Neuronal stem cell (in vitro differentiated cells): ENCODE measurements at regions not wholly inside any gene's neighbourhood (a gene's known extent, or its start where the extent isn't known, plus 50 kb on each side); places are given as distances from the start of the nearest gene placed in this dataset.

ENCODE experiments used
- DNase-seq: peaks from one replicate; pipeline ENCODE4 v3.0.0-alpha.2; 2013; ENCODE audit warnings: low spot score
- H2AFZ ChIP-seq: one replicate; pipeline ENCODE4 v1.6.1; 2013; ENCODE audit warnings: mild to moderate bottlenecking, low read length, inconsistent platforms
- H2AK5ac ChIP-seq: 2 replicates; pipeline ENCODE4 v1.6.1; 2013; ENCODE audit warnings: low read depth, mild to moderate bottlenecking, inconsistent platforms, low read length, moderate library complexity, mixed read lengths
- H2BK120ac ChIP-seq: 2 replicates; pipeline ENCODE4 v1.6.1; 2013; ENCODE audit warnings: low read depth, mild to moderate bottlenecking, inconsistent platforms, low read length, moderate library complexity, mixed read lengths
- H2BK12ac ChIP-seq: one replicate; pipeline ENCODE4 v1.6.1; 2013; ENCODE audit warnings: low read length, inconsistent platforms
- H2BK15ac ChIP-seq: 2 replicates; pipeline ENCODE4 v1.6.1; 2013; ENCODE audit warnings: mild to moderate bottlenecking, low read length, inconsistent platforms, mixed read lengths
- H2BK5ac ChIP-seq: one replicate; pipeline ENCODE4 v1.6.1; 2013; ENCODE audit warnings: inconsistent platforms, mild to moderate bottlenecking, low read length, moderate library complexity
- H3K14ac ChIP-seq: one replicate; pipeline ENCODE4 v1.6.1; 2013; ENCODE audit warnings: low read length, inconsistent platforms
- H3K18ac ChIP-seq: 2 replicates; pipeline ENCODE4 v1.6.1; 2013; ENCODE audit warnings: low read length, inconsistent platforms
- H3K23ac ChIP-seq: 2 replicates; pipeline ENCODE4 v1.6.1; 2013; ENCODE audit warnings: low read depth, mild to moderate bottlenecking, mixed read lengths, low read length, inconsistent platforms; ENCODE audit not compliant: poor library complexity
- H3K27ac ChIP-seq: replicated peaks from 3 replicates; pipeline ENCODE4 v1.5.1; 2013; ENCODE audit warnings: low read length, inconsistent platforms
- H3K27me3 ChIP-seq, 3 experiments: 2 replicates each; pipeline ENCODE4 v1.6.1; 2013; ENCODE audit warnings: low read length in 3 of 3, mild to moderate bottlenecking in 2 of 3, inconsistent platforms in 1 of 3, low read depth in 1 of 3, mixed read lengths in 1 of 3, moderate library complexity in 1 of 3; ENCODE audit not compliant: control insufficient read depth in 3 of 3, insufficient read depth in 3 of 3
- H3K36me3 ChIP-seq, 2 donors: replicated peaks in 1 of 2; 2 replicates each; pipeline ENCODE4 v1.6.1; 2013; ENCODE audit warnings: low read length in 2 of 2; ENCODE audit not compliant: control insufficient read depth in 2 of 2, insufficient read depth in 2 of 2
- H3K4ac ChIP-seq: 2 replicates; pipeline ENCODE4 v1.6.1; 2013; ENCODE audit warnings: inconsistent platforms, mild to moderate bottlenecking, low read length, moderate library complexity
- H3K4me1 ChIP-seq, 2 donors: 1 replicate in 1 of 2; 2 replicates in 1 of 2; pipeline ENCODE4 v1.6.1; 2013; ENCODE audit warnings: low read length in 2 of 2, low read depth in 1 of 2; ENCODE audit not compliant: control insufficient read depth in 2 of 2, insufficient read depth in 1 of 2
- H3K4me2 ChIP-seq: one replicate; pipeline ENCODE4 v1.6.1; 2013; ENCODE audit warnings: mild to moderate bottlenecking, low read length, inconsistent platforms; ENCODE audit not compliant: insufficient read depth, poor library complexity, severe bottlenecking
- H3K4me3 ChIP-seq, 2 donors: 2 replicates each; pipeline ENCODE4 v1.5.1; 2013; ENCODE audit warnings: low read length in 2 of 2, mild to moderate bottlenecking in 2 of 2, inconsistent platforms in 1 of 2, moderate library complexity in 1 of 2
- H3K79me1 ChIP-seq: one replicate; pipeline ENCODE4 v1.6.1; 2013; ENCODE audit warnings: low read depth, mild to moderate bottlenecking, inconsistent platforms, low read length, moderate library complexity
- H3K9ac ChIP-seq: one replicate; pipeline ENCODE4 v1.6.1; 2013; ENCODE audit warnings: mild to moderate bottlenecking, low read depth, low read length, inconsistent platforms; ENCODE audit not compliant: poor library complexity
- H3K9me3 ChIP-seq, 2 donors: replicated peaks in 1 of 2; 2 replicates each; pipeline versions ENCODE3 to v1.6.1; 2013; ENCODE audit warnings: low read length in 2 of 2, mild to moderate bottlenecking in 2 of 2, inconsistent platforms in 1 of 2, low read depth in 1 of 2, mixed read lengths in 1 of 2, moderate library complexity in 1 of 2; ENCODE audit not compliant: control insufficient read depth in 2 of 2, insufficient read depth in 1 of 2
- H4K8ac ChIP-seq: one replicate; pipeline ENCODE4 v1.6.1; 2013; ENCODE audit warnings: low read depth, mild to moderate bottlenecking, inconsistent platforms, low read length, moderate library complexity
- H4K91ac ChIP-seq: one replicate; pipeline ENCODE4 v1.6.1; 2013; ENCODE audit warnings: low read length, low read depth, mild to moderate bottlenecking, inconsistent platforms; ENCODE audit not compliant: poor library complexity
- WGBS, 2 donors: extraction: QIAGEN DNeasy Blood & Tissue Kit; methylation state at CpG; one replicate each; pipeline ENCODE4 v1.1.7; 2013; ENCODE audit warnings: missing lambda C conversion rate in 2 of 2, mixed read lengths in 1 of 2; ENCODE audit not compliant: insufficient read length in 2 of 2, insufficient replicate concordance in 1 of 2; ENCODE audit errors: extremely low coverage in 2 of 2; 5-methylcytosine and 5-hydroxymethylcytosine counted together

DNA sequence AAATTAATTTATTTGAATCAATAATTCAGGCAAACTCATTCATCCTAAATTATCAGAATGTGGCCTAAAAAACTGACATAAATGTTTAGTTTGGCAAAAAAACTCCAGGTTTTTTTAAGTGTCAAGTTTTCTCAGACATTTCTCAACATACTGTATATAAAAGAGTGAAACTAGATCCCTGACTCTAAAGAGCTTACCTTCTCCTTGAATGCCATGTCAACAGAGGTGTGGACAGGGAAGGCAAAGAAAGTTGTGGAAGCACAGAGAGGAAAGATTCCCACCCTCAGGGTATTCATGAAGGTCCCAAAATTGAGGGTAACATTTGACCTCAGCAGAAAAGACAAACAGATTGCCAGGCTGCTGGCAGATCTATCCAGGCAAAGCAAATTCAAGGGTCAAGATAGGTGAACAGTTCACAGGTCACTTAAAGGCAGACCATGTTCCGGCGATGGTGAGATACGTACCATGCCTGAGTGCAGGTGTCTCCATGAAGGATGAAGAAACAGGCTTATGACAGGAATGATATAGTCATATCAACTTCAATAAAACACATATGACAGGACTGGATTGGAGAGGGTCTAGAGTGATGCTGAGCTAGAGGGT is 1638.3 kb upstream of the ZEB2 start:
- Histone ChIP-seq H3K18ac (no peak overlapping the region), H3K27ac (no peak overlapping the region), H2BK120ac (no peak overlapping the region), H3K4me1 (no peaks in the 10 kb centered on the region), H3K23ac (no peak overlapping the region), H3K27me3 (no peaks in the 10 kb centered on the region), H3K9ac (no peak overlapping the region), H4K8ac (no peak overlapping the region), H3K4me3 (no peak overlapping the region), H3K36me3 (no peaks in the 10 kb centered on the region), H3K14ac (no peak overlapping the region), H2AK5ac (no peak overlapping the region), H4K91ac (no peak overlapping the region), H3K4me2 (no peak overlapping the region), H3K79me1 (no peaks in the 10 kb centered on the region), H2BK12ac (no peak overlapping the region), H2AFZ (no peak overlapping the region), H2BK15ac (no peak overlapping the region), H2BK5ac (no peak overlapping the region), H3K4ac (no peak overlapping the region), H3K9me3 (no peaks in the 10 kb centered on the region)
- WGBS, 2 donors = no CpG with 5 or more reads among the region's 3 CpGs
- DNase-seq = no peak

GRCh38 chr2:146147448-146148012 is 1627.6 kb upstream of the ZEB2 start:
- Histone ChIP-seq H2BK15ac (no peak overlapping the region), H2BK12ac (no peak overlapping the region), H3K23ac (no peak overlapping the region), H4K91ac (no peak overlapping the region), H3K14ac (no peak overlapping the region), H2BK120ac (no peak overlapping the region), H2AFZ (no peak overlapping the region), H3K9me3 (no peaks in the 10 kb centered on the region), H3K4me1 (peaks cover 0 to 2% of the 10 kb centered on the region in 2 donors), H3K4me2 (no peak overlapping the region), H2AK5ac (no peak overlapping the region), H4K8ac (no peak overlapping the region), H3K27me3 (no peaks in the 10 kb centered on the region), H3K9ac (no peak overlapping the region), H3K36me3 (no peaks in the 10 kb centered on the region), H3K4me3 (no peak overlapping the region), H3K79me1 (no peaks in the 10 kb centered on the region), H3K4ac (no peak overlapping the region), H3K27ac (no peak overlapping the region), H2BK5ac (no peak overlapping the region), H3K18ac (no peak overlapping the region)
- no CpG with 5 or more reads among the region's 2 CpGs for WGBS, 2 donors
- DNase-seq = no peak

GRCh38 chr2:146143971-146144370 is 1624.1 kb upstream of the ZEB2 start:
- no peaks in the 10 kb centered on the region for H3K36me3 ChIP-seq
- H2BK15ac ChIP-seq = no peak overlapping the region
- H3K4me1 ChIP-seq = peaks cover 0 to 2% of the 10 kb centered on the region in 2 donors
- no peak overlapping the region for H3K14ac ChIP-seq
- no CpG with 5 or more reads among the region's 1 CpG for whole genome bisulfite sequencing, 2 donors
- no peak overlapping the region for H3K4me3 ChIP-seq
- H3K23ac ChIP-seq = no peak overlapping the region
- H2AFZ ChIP-seq = no peak overlapping the region
- H2BK120ac ChIP-seq = no peak overlapping the region
- DNase-seq = no peak
- H3K18ac ChIP-seq = no peak overlapping the region
- no peak overlapping the region for H2BK5ac ChIP-seq
- no peaks in the 10 kb centered on the region for H3K27me3 ChIP-seq
- H3K27ac ChIP-seq = no peak overlapping the region
- H2BK12ac ChIP-seq = no peak overlapping the region
- H3K9ac ChIP-seq = no peak overlapping the region
- no peaks in the 10 kb centered on the region for H3K79me1 ChIP-seq
- no peak overlapping the region for H3K4ac ChIP-seq
- no peak overlapping the region for H4K8ac ChIP-seq
- no peak overlapping the region for H4K91ac ChIP-seq
- H2AK5ac ChIP-seq = no peak overlapping the region
- H3K4me2 ChIP-seq = no peak overlapping the region
- H3K9me3 ChIP-seq = no peaks in the 10 kb centered on the region

DNA sequence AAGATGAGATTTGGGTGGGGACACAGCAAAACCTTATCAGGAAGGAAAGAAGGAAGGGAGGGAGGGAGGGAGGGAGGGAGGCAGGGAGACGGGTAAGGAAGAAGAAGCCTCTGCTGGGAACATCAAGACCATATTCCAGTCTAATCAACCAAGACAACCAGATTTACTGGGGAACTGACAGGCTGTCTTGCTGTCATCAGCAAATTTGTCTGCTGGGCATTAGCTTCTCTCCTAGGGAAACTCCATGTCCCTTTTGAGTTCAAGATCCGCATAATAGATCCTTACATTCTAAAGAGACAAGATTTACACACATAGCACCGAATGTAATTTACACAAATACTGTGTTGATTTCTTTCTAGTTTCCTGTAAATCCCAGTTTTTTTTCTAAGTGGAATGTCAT is 1618.9 kb upstream of the ZEB2 start:
- Histone ChIP-seq H3K9me3 (peaks cover 0 to 5% of the 10 kb centered on the region in 2 donors), H4K91ac (no peak overlapping the region), H4K8ac (no peak overlapping the region), H3K36me3 (no peaks in the 10 kb centered on the region), H3K4me2 (no peak overlapping the region), H2BK12ac (no peak overlapping the region), H3K27ac (no peak overlapping the region), H3K27me3 (no peaks in the 10 kb centered on the region), H3K4ac (no peak overlapping the region), H3K4me1 (no peaks in the 10 kb centered on the region), H2AFZ (no peak overlapping the region), H3K23ac (no peak overlapping the region), H3K18ac (no peak overlapping the region), H3K14ac (no peak overlapping the region), H3K4me3 (no peak overlapping the region), H3K79me1 (no peaks in the 10 kb centered on the region), H2BK120ac (no peak overlapping the region), H3K9ac (no peak overlapping the region), H2BK15ac (no peak overlapping the region), H2BK5ac (no peak overlapping the region), H2AK5ac (no peak overlapping the region)
- no CpG with 5 or more reads among the region's 3 CpGs for WGBS, 2 donors
- DNase-seq = no peak
